HEK293T (cell line): ENCODE measurements at regions not wholly inside any gene's neighbourhood (a gene's known extent, or its start where the extent isn't known, plus 50 kb on each side); places are given as distances from the start of the nearest gene placed in this dataset.

ENCODE experiments used
- CTCF ChIA-PET: fragments of 350-600 bp; formaldehyde crosslinking; extraction: SDS; loops from one replicate; lab custom pipeline; 2021; ENCODE audit warnings: antibody characterized with exemption, inconsistent platforms; lab: Yijun Ruan, JAX
- POLR2A ChIA-PET: fragments of 350-600 bp; formaldehyde crosslinking; extraction: SDS; loops from one replicate; lab custom pipeline; 2020; ENCODE audit warnings: antibody characterized with exemption, inconsistent platforms; lab: Yijun Ruan, JAX
- DNase-seq: peaks from one replicate; pipeline ENCODE4 v3.0.0; 2012; ENCODE audit warnings: mixed read lengths; ENCODE audit errors: extremely low spot score
- ARNT ChIP-seq: fragments of 450-650 bp; IDR thresholded peaks from 2 replicates; pipeline ENCODE4 v1.6.1; 2017; ENCODE audit warnings: mild to moderate bottlenecking
- BHLHE40 ChIP-seq: fragments of 450-650 bp; IDR thresholded peaks from 2 replicates; pipeline ENCODE4 v1.6.1; 2016; ENCODE audit warnings: mild to moderate bottlenecking, moderate library complexity, borderline replicate concordance
- CTBP1 ChIP-seq: fragments of 450-650 bp; IDR thresholded peaks from 2 replicates; pipeline ENCODE4 v1.6.1; 2016; ENCODE audit warnings: borderline replicate concordance
- ELF4 ChIP-seq: fragments of 450-650 bp; IDR thresholded peaks from 2 replicates; pipeline ENCODE4 v1.6.1; 2017; ENCODE audit warnings: antibody characterized with exemption
- FOXA1 ChIP-seq: fragments of 450-650 bp; IDR thresholded peaks from 2 replicates; pipeline ENCODE4 v1.6.1; 2016; ENCODE audit warnings: mild to moderate bottlenecking
- FOXK2 ChIP-seq: fragments of 450-650 bp; IDR thresholded peaks from 2 replicates; pipeline ENCODE4 v1.6.1; 2016; ENCODE audit warnings: mild to moderate bottlenecking
- FOXM1 ChIP-seq: fragments of 450-650 bp; IDR thresholded peaks from 2 replicates; pipeline ENCODE4 v1.6.1; 2017; ENCODE audit warnings: mild to moderate bottlenecking, borderline replicate concordance
- HDGF ChIP-seq: fragments of 450-650 bp; IDR thresholded peaks from 2 replicates; pipeline ENCODE4 v1.6.1; 2017; ENCODE audit warnings: antibody characterized with exemption, borderline replicate concordance
- L3MBTL2 ChIP-seq: fragments of 450-650 bp; conservative IDR thresholded peaks from 2 replicates; pipeline ENCODE4 v1.6.1; 2016; ENCODE audit warnings: mild to moderate bottlenecking
- LEF1 ChIP-seq: fragments of 450-650 bp; IDR thresholded peaks from 2 replicates; pipeline ENCODE4 v1.6.1; 2017; ENCODE audit warnings: mild to moderate bottlenecking, borderline replicate concordance
- NFRKB ChIP-seq: fragments of 450-650 bp; IDR thresholded peaks from 2 replicates; pipeline ENCODE4 v1.6.1; 2016; ENCODE audit warnings: mild to moderate bottlenecking, moderate library complexity
- PKNOX1 ChIP-seq: fragments of 450-650 bp; IDR thresholded peaks from 2 replicates; pipeline ENCODE4 v1.6.1; 2016
- SP1 ChIP-seq: fragments of 450-650 bp; IDR thresholded peaks from 2 replicates; pipeline ENCODE4 v1.6.1; 2017
- SUZ12 ChIP-seq: fragments of 450-650 bp; IDR thresholded peaks from 2 replicates; pipeline ENCODE4 v1.6.1; 2016; ENCODE audit warnings: mild to moderate bottlenecking
- TARDBP ChIP-seq: fragments of 450-650 bp; IDR thresholded peaks from 2 replicates; pipeline ENCODE4 v1.6.1; 2016
- ZNF384 ChIP-seq: fragments of 450-650 bp; IDR thresholded peaks from 2 replicates; pipeline ENCODE4 v1.6.1; 2016

DNA sequence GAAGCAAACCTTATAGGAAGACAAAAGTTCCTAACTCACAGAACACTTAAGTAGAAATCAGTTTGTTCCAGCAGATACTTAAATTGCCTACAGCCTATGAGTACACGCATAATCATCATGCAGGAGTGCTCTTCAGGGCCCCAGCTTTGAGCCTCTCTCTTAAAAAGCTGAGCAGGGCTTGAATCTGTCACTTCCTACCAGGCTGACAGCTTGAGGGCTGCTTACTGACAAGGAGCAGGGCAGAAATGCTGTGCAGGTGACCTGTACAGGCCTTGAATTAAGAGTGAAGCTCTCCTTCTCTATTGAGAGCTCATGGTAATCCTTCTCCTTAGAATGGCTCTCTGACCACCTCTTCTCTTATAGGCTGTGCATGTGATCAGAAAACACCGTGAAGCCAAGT is 66.5 kb upstream of the MAST4 start:
- no peak for TF ChIP-seq FOXM1
- no peak for TF ChIP-seq ELF4
- no peak for TF ChIP-seq NFRKB
- no peak for TF ChIP-seq ZNF384
- no peak for TF ChIP-seq TARDBP
- no peak for TF ChIP-seq CTBP1
- no peak for TF ChIP-seq BHLHE40
- no peak for TF ChIP-seq L3MBTL2
- TF ChIP-seq SUZ12, result no peak
- no peak for TF ChIP-seq PKNOX1
- no peak for TF ChIP-seq FOXA1
- TF ChIP-seq ARNT, result no peak
- no peak for TF ChIP-seq LEF1
- no peak for TF ChIP-seq FOXK2
- no peak for TF ChIP-seq HDGF
- no peak for TF ChIP-seq SP1
- ChIA-PET POLR2A (no interaction called here), CTCF (interaction anchor here (0.7 kb wide), 1 partner anchor 220 kb away, joined by 3 read pairs; no protein-coding TSS in a partner anchor)
- DNase-seq, result no peak

DNA sequence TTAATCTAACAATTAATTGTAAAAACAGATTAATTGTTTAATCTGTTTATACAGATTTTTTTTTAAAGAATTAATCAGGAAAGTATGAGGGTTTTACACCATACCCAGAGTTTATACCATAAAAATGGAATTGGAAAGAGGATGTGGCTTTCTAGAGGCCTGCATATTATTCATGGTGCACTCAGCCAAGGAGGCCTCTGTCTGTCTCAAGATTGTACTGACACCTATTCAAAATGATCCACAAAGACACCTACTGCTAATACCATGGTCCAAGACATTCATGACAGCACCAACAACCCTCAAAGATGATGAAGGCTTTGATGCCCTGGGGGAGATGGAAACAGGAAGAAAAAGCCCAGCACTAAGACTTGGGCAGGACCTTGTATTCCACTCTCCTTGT is 58.1 kb upstream of the MAST4 start:
- POLR2A ChIA-PET, result no interaction called here
- CTCF ChIA-PET, result no interaction called here
- no peak for DNase-seq
- no peak for TF ChIP-seq ZNF384
- no peak for TF ChIP-seq BHLHE40
- no peak for TF ChIP-seq FOXK2
- no peak for TF ChIP-seq SUZ12
- TF ChIP-seq NFRKB, result no peak
- TF ChIP-seq FOXM1, result no peak
- TF ChIP-seq CTBP1, result no peak
- no peak for TF ChIP-seq SP1
- TF ChIP-seq TARDBP, result no peak
- no peak for TF ChIP-seq LEF1
- no peak for TF ChIP-seq ARNT
- TF ChIP-seq HDGF, result no peak
- no peak for TF ChIP-seq PKNOX1
- no peak for TF ChIP-seq ELF4
- TF ChIP-seq FOXA1, result no peak
- no peak for TF ChIP-seq L3MBTL2

- DNase-seq, result no peak
- TF ChIP-seq SUZ12, result no peak
- TF ChIP-seq SP1, result no peak
- TF ChIP-seq FOXA1, result no peak
- no peak for TF ChIP-seq ZNF384
- no peak for TF ChIP-seq FOXK2
- TF ChIP-seq ARNT, result no peak
- TF ChIP-seq HDGF, result no peak
- TF ChIP-seq TARDBP, result no peak
- no peak for TF ChIP-seq CTBP1
- no peak for TF ChIP-seq BHLHE40
- no peak for TF ChIP-seq L3MBTL2
- TF ChIP-seq LEF1, result no peak
- TF ChIP-seq FOXM1, result no peak
- CTCF ChIA-PET, result no interaction called here
- POLR2A ChIA-PET, result no interaction called here
These were observed 57.7 kb upstream of the MAST4 start for GRCh38 chr5:66538531-66538930.

GRCh38 chr5:66540078-66540477 is 56.1 kb upstream of the MAST4 start:
- ChIA-PET POLR2A (no interaction called here), CTCF (no interaction called here)
- no peak for DNase-seq
- TF ChIP-seq TARDBP (no peak), ZNF384 (no peak), ARNT (no peak), FOXK2 (no peak), L3MBTL2 (no peak), NFRKB (no peak), ELF4 (no peak), FOXA1 (no peak), SUZ12 (no peak), BHLHE40 (no peak), FOXM1 (no peak), PKNOX1 (no peak), LEF1 (no peak)

DNA sequence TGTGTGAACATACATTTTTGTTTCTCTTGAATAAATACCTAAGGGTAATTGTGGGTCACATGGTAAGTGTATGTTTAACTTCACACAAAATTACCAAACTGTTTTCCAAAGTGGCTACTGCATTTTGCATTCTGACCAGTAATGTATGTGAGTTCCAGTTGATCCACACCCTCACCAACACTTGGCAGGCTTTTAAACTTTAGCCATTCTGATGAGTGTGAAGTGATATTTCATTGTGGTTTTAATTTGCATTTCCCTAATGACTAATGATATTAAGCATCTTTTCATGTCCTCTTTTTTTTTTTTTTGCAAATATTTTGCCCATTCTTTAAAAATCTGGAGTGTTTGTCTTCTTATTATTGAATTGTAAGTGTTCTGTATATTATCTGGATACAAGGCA is 53.5 kb upstream of the MAST4 start:
- no peak for DNase-seq
- CTCF ChIA-PET, result no interaction called here
- TF ChIP-seq SP1 (no peak), ZNF384 (no peak), FOXA1 (no peak), BHLHE40 (no peak), TARDBP (no peak), ARNT (no peak), NFRKB (no peak), HDGF (no peak), CTBP1 (no peak), FOXM1 (no peak), PKNOX1 (no peak), SUZ12 (no peak), ELF4 (no peak), FOXK2 (no peak), L3MBTL2 (no peak), LEF1 (no peak)

More for the DNA sequence above, 53.5 kb upstream of the MAST4 start:
- POLR2A ChIA-PET, result no interaction called here
